ENCODE measurements at regions not wholly inside any gene's neighbourhood (a gene's known extent, or its start where the extent isn't known, plus 50 kb on each side); places are given as distances from the start of the nearest gene placed in this dataset.

GRCh38 chr3:88209356-88209755 is 59.6 kb downstream of the C3orf38 start:
- H3K4me3 ChIP-seq (ENCODE audit: low read depth, low read length) = no peak overlapping the region
- no peak for TF ChIP-seq CTCF (IDR thresholded peaks at IDR 0.05; ENCODE audit: insufficient read depth, low read depth, low read length, missing control alignments)
- no peak for DNase-seq (ENCODE audit: low read depth)

GRCh38 chr3:88211096-88211890 is 61.5 kb downstream of the C3orf38 start:
- DNase-seq (ENCODE audit: low read depth) = no peak
- no peak for TF ChIP-seq CTCF (IDR thresholded peaks at IDR 0.05; ENCODE audit: insufficient read depth, low read depth, low read length, missing control alignments)
- no peak overlapping the region for H3K4me3 ChIP-seq (ENCODE audit: low read depth, low read length)

GRCh38 chr3:88219138-88219792 is 69.5 kb downstream of the C3orf38 start:
- TF ChIP-seq CTCF (IDR thresholded peaks at IDR 0.05; ENCODE audit: insufficient read depth, low read depth, low read length, missing control alignments) = peak; percentile 64
- peak; percentile 69 for DNase-seq (ENCODE audit: low read depth)
- H3K4me3 ChIP-seq (ENCODE audit: low read depth, low read length) = no peak overlapping the region

GRCh38 chr3:88220126-88220525 is 70.4 kb downstream of the C3orf38 start:
- H3K4me3 ChIP-seq (ENCODE audit: low read depth, low read length) = no peak overlapping the region
- no peak for DNase-seq (ENCODE audit: low read depth)
- no peak for TF ChIP-seq CTCF (IDR thresholded peaks at IDR 0.05; ENCODE audit: insufficient read depth, low read depth, low read length, missing control alignments)

- DNase-seq (ENCODE audit: low read depth) = no peak
- H3K4me3 ChIP-seq (ENCODE audit: low read depth, low read length) = no peak overlapping the region
- TF ChIP-seq CTCF (IDR thresholded peaks at IDR 0.05; ENCODE audit: insufficient read depth, low read depth, low read length, missing control alignments) = no peak
These were observed 72.0 kb downstream of the C3orf38 start for GRCh38 chr3:88221726-88222125.

- no peak for DNase-seq (ENCODE audit: low read depth)
- H3K4me3 ChIP-seq (ENCODE audit: low read depth, low read length) = no peak overlapping the region
- no peak for TF ChIP-seq CTCF (IDR thresholded peaks at IDR 0.05; ENCODE audit: insufficient read depth, low read depth, low read length, missing control alignments)
These were observed 72.6 kb downstream of the C3orf38 start for GRCh38 chr3:88222343-88222742.
